ENCODE measurements at regions not wholly inside any gene's neighbourhood (a gene's known extent, or its start where the extent isn't known, plus 50 kb on each side); places are given as distances from the start of the nearest gene placed in this dataset.

DNA sequence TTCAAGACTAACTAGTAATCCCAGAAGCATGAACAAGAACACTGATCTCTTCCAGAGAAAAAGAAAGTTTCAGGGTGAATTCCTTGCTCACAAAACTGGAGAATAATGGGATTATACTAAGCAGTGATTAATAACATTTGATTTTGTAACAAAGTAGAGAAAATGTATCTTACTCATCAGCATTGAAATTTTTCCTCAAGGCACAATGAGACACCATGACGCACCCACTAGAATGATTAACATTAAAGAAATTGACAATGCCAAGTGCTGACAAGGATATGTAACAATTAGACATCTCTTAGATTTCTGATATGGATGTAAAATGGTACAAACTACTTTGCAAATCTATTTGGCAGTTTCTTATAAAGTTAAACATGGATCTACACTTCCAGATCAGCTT is 101.1 kb upstream of the EPHA4 start (continued):
- TF ChIP-seq, protein P1, sequence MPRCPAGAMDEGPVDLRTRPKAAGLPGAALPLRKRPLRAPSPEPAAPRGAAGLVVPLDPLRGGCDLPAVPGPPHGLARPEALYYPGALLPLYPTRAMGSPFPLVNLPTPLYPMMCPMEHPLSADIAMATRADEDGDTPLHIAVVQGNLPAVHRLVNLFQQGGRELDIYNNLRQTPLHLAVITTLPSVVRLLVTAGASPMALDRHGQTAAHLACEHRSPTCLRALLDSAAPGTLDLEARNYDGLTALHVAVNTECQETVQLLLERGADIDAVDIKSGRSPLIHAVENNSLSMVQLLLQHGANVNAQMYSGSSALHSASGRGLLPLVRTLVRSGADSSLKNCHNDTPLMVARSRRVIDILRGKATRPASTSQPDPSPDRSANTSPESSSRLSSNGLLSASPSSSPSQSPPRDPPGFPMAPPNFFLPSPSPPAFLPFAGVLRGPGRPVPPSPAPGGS (CRISPR knock-in tag; IDR thresholded peaks at IDR 0.05): no peak

DNA sequence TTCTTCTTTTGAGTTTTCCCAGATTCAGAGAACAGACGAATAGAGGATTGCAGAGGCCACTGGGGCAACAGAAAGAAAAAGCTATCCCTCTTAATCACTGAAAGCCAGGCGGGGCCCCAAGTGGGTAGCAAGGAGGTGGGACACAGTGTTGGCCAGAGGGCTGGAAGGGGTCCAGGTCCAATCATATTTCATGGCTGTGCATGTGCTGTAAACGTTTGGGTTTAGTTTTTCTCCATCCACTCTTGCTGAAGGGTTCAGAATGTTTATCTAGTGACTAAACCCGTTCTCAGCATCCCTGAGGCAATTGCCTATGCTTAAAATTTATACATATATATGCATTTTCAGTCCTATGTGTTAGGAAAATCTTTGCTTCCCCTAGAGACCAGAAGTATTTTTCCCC is 99.4 kb upstream of the EPHA4 start:
- Histone ChIP-seq H3K4me3 (replicated peaks in 1 of 3; ENCODE audit: insufficient read depth in 1 of 3, low read depth in 2 of 3, low read length in 3 of 3) (no peak overlapping the region), H3K27ac (ENCODE audit: extremely low read length, insufficient read depth, low read length) (no peak overlapping the region), H2AFZ (ENCODE audit: low read length) (no peak overlapping the region), H3K9ac (ENCODE audit: insufficient read depth, low read depth, low read length) (no peak overlapping the region), H3K9me3 (ENCODE audit: low read length) (peaks cover 21% of the 10 kb centered on the region), H4K20me1 (ENCODE audit: insufficient read depth, low read length) (no peaks in the 10 kb centered on the region), H3K36me3 (replicated peaks in 1 of 2; ENCODE audit: control insufficient read depth in 1 of 2, insufficient read depth in 2 of 2, low read length in 2 of 2) (no peaks in the 10 kb centered on the region), H3K79me2 (ENCODE audit: insufficient read depth, low read length) (no peaks in the 10 kb centered on the region), H3K27me3 (ENCODE audit: control insufficient read depth in 1 of 2, insufficient read depth in 2 of 2, low read length in 2 of 2) (no peaks in the 10 kb centered on the region), H3K4me2 (ENCODE audit: low read depth, low read length) (no peak overlapping the region), H3K4me1 (ENCODE audit: insufficient read depth, low read length) (no peaks in the 10 kb centered on the region)
- WGBS (ENCODE audit: low lambda C conversion rate): 2% methylated on average over 4 of the region's 4 CpGs
- no peak for TF ChIP-seq ZNF253 (CRISPR knock-in tag; IDR thresholded peaks at IDR 0.05; ENCODE audit: borderline replicate concordance)
- no peak for TF ChIP-seq MLLT10 (CRISPR knock-in tag; IDR thresholded peaks at IDR 0.05)
- no peak for TF ChIP-seq TRIM24 (CRISPR knock-in tag; IDR thresholded peaks at IDR 0.05)
- no peak for TF ChIP-seq ZNF878 (CRISPR knock-in tag; IDR thresholded peaks at IDR 0.05)
- no peak for TF ChIP-seq ZFX (CRISPR knock-in tag; IDR thresholded peaks at IDR 0.05; ENCODE audit: low read depth)
- ATAC-seq (no peak), FAIRE-seq (no peak), DNase-seq (ENCODE audit: low spot score) (no peak)
- in situ Hi-C loops (cut with HindIII; ENCODE audit: extremely low pct_ligation_motif_present, low pct_unique_long_range_greater_than_20kb): no loop called here
- POLR2A ChIA-PET: no interaction called here
- CTCF ChIA-PET (ENCODE audit: low intra/inter-chr PET ratio, low total read pairs): no interaction called here
- BruUV-seq (replicated peaks): no TSS peak
- intact Hi-C loops (cut with micrococcal nuclease; ENCODE audit: unreplicated experiment): no loop called here

Measured in HepG2 (cell line).